HepG2 (cell line): ENCODE measurements at regions not wholly inside any gene's neighbourhood (a gene's known extent, or its start where the extent isn't known, plus 50 kb on each side); places are given as distances from the start of the nearest gene placed in this dataset.

ENCODE experiments used
- ATAC-seq: fragments of 200-7000 bp; cut with Tn5 transposase; 3 replicates; pipeline ENCODE4 v1.9.1; 2020; ENCODE audit warnings: mild to moderate bottlenecking, moderate library complexity
- BruUV-seq: library from RNA; stranded (reverse); fragments of 400-500 nt; replicated peaks from 2 replicates; lab custom pipeline; 2021; lab: Mats Ljungman, UMichigan
- CTCF ChIA-PET: fragments of 300-600 bp; formaldehyde crosslinking; extraction: SDS; loops from one replicate; lab custom pipeline; 2021; ENCODE audit warnings: low total read pairs, inconsistent platforms, low intra/inter-chr PET ratio; lab: Yijun Ruan, JAX
- POLR2A ChIA-PET: fragments of 350-600 bp; sonication (Branson Sonifier 250); formaldehyde crosslinking; loops from one replicate; lab custom pipeline; 2020; ENCODE audit warnings: antibody characterized with exemption, inconsistent platforms; lab: Yijun Ruan, JAX
- DNase-seq: peaks from one replicate; pipeline ENCODE4 v3.0.0-alpha.2; 2015; ENCODE audit warnings: low spot score
- FAIRE-seq: peaks from 3 replicates; lab custom pipeline; 2011; peaks lifted over from hg19 to GRCh38; lab: Jason Lieb, UNC
- H2AFZ ChIP-seq: one replicate; pipeline ENCODE4 v1.6.1; 2011; ENCODE audit warnings: low read length, inconsistent platforms
- H3K27ac ChIP-seq: fragments of 300-600 bp; 3 replicates; pipeline ENCODE4 v1.8.0; 2011; ENCODE audit warnings: mixed run types, mild to moderate bottlenecking, mixed read lengths, low read length, inconsistent platforms; ENCODE audit not compliant: insufficient read depth; ENCODE audit errors: extremely low read length
- H3K27me3 ChIP-seq, 2 experiments: fragments of 200-600 bp in 1 of 2; 2 replicates in 1 of 2; 3 replicates in 1 of 2; pipeline versions ENCODE4 v1.6.0 to v1.8.0; 2011; ENCODE audit warnings: low read length in 2 of 2, mild to moderate bottlenecking in 2 of 2, moderate library complexity in 2 of 2, inconsistent platforms in 1 of 2; ENCODE audit not compliant: insufficient read depth in 2 of 2, control insufficient read depth in 1 of 2
- H3K36me3 ChIP-seq, 2 experiments: fragments of 200-600 bp in 1 of 2; replicated peaks in 1 of 2; 2 replicates in 1 of 2; 3 replicates in 1 of 2; pipeline versions ENCODE4 v1.5.1 to v1.8.0; 2011; ENCODE audit warnings: low read length in 2 of 2, inconsistent platforms in 1 of 2; ENCODE audit not compliant: insufficient read depth in 2 of 2, control insufficient read depth in 1 of 2
- H3K4me1 ChIP-seq: 2 replicates; pipeline ENCODE4 v1.5.1; 2012; ENCODE audit warnings: low read length, inconsistent platforms; ENCODE audit not compliant: insufficient read depth
- H3K4me2 ChIP-seq: 2 replicates; pipeline ENCODE4 v1.6.0; 2011; ENCODE audit warnings: low read depth, low read length, inconsistent platforms
- H3K4me3 ChIP-seq, 3 experiments: fragments of 200-600 bp in 1 of 3; sonication (generic), shearing (Covaris generic) in 1 of 3; replicated peaks in 1 of 3; 2 replicates each; pipeline ENCODE4 v1.5.1; 2011 to 2016; ENCODE audit warnings: low read length in 3 of 3, inconsistent platforms in 2 of 3, low read depth in 2 of 3, mild to moderate bottlenecking in 2 of 3, control low read depth in 1 of 3, mixed read lengths in 1 of 3; ENCODE audit not compliant: insufficient read depth in 1 of 3
- H3K79me2 ChIP-seq: one replicate; pipeline ENCODE4 v1.6.1; 2011; ENCODE audit warnings: low read length, inconsistent platforms; ENCODE audit not compliant: insufficient read depth
- H3K9ac ChIP-seq: 2 replicates; pipeline ENCODE4 v1.6.0; 2011; ENCODE audit warnings: mild to moderate bottlenecking, low read depth, low read length, inconsistent platforms; ENCODE audit not compliant: insufficient read depth
- H3K9me3 ChIP-seq: 2 replicates; pipeline ENCODE4 v1.5.1; 2012; ENCODE audit warnings: mild to moderate bottlenecking, low read length
- H4K20me1 ChIP-seq: 2 replicates; pipeline ENCODE4 v1.6.0; 2011; ENCODE audit warnings: inconsistent platforms, mild to moderate bottlenecking, low read length, moderate library complexity; ENCODE audit not compliant: insufficient read depth
- NFIB ChIP-seq: sonication (generic); formaldehyde crosslinking; IDR thresholded peaks from 2 replicates; pipeline ENCODE4 v1.9.0; 2021; ENCODE audit warnings: missing genetic modification reagents, mild to moderate bottlenecking, borderline replicate concordance
- NR1H2 ChIP-seq: sonication (generic); formaldehyde crosslinking; IDR thresholded peaks from 2 replicates; pipeline ENCODE4 v1.8.1; 2022; ENCODE audit warnings: low read depth, missing genetic modification reagents, borderline replicate concordance
- SAFB2 ChIP-seq: sonication (generic); formaldehyde crosslinking; IDR thresholded peaks from 2 replicates; pipeline ENCODE4 v1.5.1; 2020; ENCODE audit warnings: missing genetic modification reagents, low read depth, mild to moderate bottlenecking, borderline replicate concordance
- TCF7L2 ChIP-seq: IDR thresholded peaks from 2 replicates; pipeline ENCODE4 v1.6.1; 2011; ENCODE audit warnings: mild to moderate bottlenecking, low read depth, low read length, moderate library complexity
- ZNF574 ChIP-seq: sonication (generic); formaldehyde crosslinking; IDR thresholded peaks from 2 replicates; pipeline ENCODE4 v1.4.0; 2020; ENCODE audit warnings: missing genetic modification reagents
- ZNF83 ChIP-seq: sonication (generic); formaldehyde crosslinking; IDR thresholded peaks from 2 replicates; pipeline ENCODE4 v1.4.0; 2020; ENCODE audit warnings: missing genetic modification reagents, mild to moderate bottlenecking, borderline replicate concordance
- WGBS: methylation state at CpG from one replicate; pipeline ENCODE4 v1.1.6; 2017; ENCODE audit warnings: low lambda C conversion rate; 5-methylcytosine and 5-hydroxymethylcytosine counted together
- in situ Hi-C: cut with HindIII; loops from 2 replicates; pipeline ENCODE4 v1.10.0; 2017; ENCODE audit warnings: low pct_unique_long_range_greater_than_20kb; ENCODE audit not compliant: extremely low pct_ligation_motif_present
- intact Hi-C: fragments of 100-400 bp; cut with micrococcal nuclease; formaldehyde crosslinking; loops from one replicate; pipeline ENCODE4 v1.10.0; 2022; ENCODE audit not compliant: unreplicated experiment

- Histone ChIP-seq H3K4me2 (no peak overlapping the region), H3K27ac (no peak overlapping the region), H3K4me1 (no peaks in the 10 kb centered on the region), H4K20me1 (no peaks in the 10 kb centered on the region), H3K27me3 (peaks cover 0 to 27% of the 10 kb centered on the region in 2 experiments; a peak in 2 of 5 replicates), H3K36me3 (no peaks in the 10 kb centered on the region), H3K4me3 (no peak overlapping the region), H2AFZ (no peak overlapping the region), H3K79me2 (no peaks in the 10 kb centered on the region), H3K9me3 (no peaks in the 10 kb centered on the region), H3K9ac (no peak overlapping the region)
- ATAC-seq (no peak), FAIRE-seq (no peak), DNase-seq (no peak)
- TF ChIP-seq ZNF574 (CRISPR knock-in tag) (peak; percentile 68; the same call in 1 of the 2 replicates), NFIB (CRISPR knock-in tag) (no peak), ZNF83 (CRISPR knock-in tag) (no peak)
- WGBS, result 11% methylated on average over 4 of the region's 5 CpGs
- intact Hi-C loops (no loop called here), in situ Hi-C loops (no loop called here)
- POLR2A ChIA-PET, result no interaction called here
- no TSS peak for BruUV-seq
- CTCF ChIA-PET, result no interaction called here
Measured at GRCh38 chr15:81785679-81786078, 260.1 kb downstream of the MEX3B start.

- H3K4me1 ChIP-seq, result no peaks in the 10 kb centered on the region
- DNase-seq, result no peak
- H3K4me3 ChIP-seq, result no peak overlapping the region
- ATAC-seq, result no peak
- no TSS peak for BruUV-seq
- in situ Hi-C loops, result no loop called here
- peaks cover 0 to 27% of the 10 kb centered on the region in 2 experiments; a peak in 2 of 5 replicates for H3K27me3 ChIP-seq
- H4K20me1 ChIP-seq, result no peaks in the 10 kb centered on the region
- CTCF ChIA-PET, result no interaction called here
- no peaks in the 10 kb centered on the region for H3K9me3 ChIP-seq
- TF ChIP-seq TCF7L2, result no peak
- TF ChIP-seq NR1H2 (CRISPR knock-in tag), result no peak
- no peak for TF ChIP-seq SAFB2 (CRISPR knock-in tag)
- TF ChIP-seq, all 625 proteins: peak for 0
- POLR2A ChIA-PET, result no interaction called here
- Histone ChIP-seq H3K9ac (no peak overlapping the region), H3K4me2 (no peak overlapping the region), H3K36me3 (no peaks in the 10 kb centered on the region), H3K27ac (no peak overlapping the region), H3K79me2 (no peaks in the 10 kb centered on the region), H2AFZ (no peak overlapping the region)
- intact Hi-C loops, result no loop called here
- WGBS, result 0% methylated on average over 3 of the region's 4 CpGs
- FAIRE-seq, result no peak
Measured at GRCh38 chr15:81785181-81785580, 260.6 kb downstream of the MEX3B start.
